HS-5 (cell line): ENCODE measurements at regions not wholly inside any gene's neighbourhood (a gene's known extent, or its start where the extent isn't known, plus 50 kb on each side); places are given as distances from the start of the nearest gene placed in this dataset.

Source experiments
- DNase-seq: peaks from one replicate; pipeline ENCODE4 v3.0.0-alpha.2; 2012; ENCODE audit warnings: low read depth

- no peak for DNase-seq
Observed at GRCh38 chr2:120567128-120567527, 168.5 kb upstream of the GLI2 start.

- DNase-seq = no peak
Observed at GRCh38 chr2:120568089-120568974, 167.3 kb upstream of the GLI2 start.

- no peak for DNase-seq
Observed at GRCh38 chr2:120568975-120569268, 166.7 kb upstream of the GLI2 start.

- no peak for DNase-seq
Observed at GRCh38 chr2:120570001-120570400, 165.7 kb upstream of the GLI2 start.

GRCh38 chr2:120570546-120570945 lies 165.1 kb upstream of the GLI2 start:
- DNase-seq = no peak

- no peak for DNase-seq
Observed at GRCh38 chr2:120571015-120571728, 164.5 kb upstream of the GLI2 start.

- DNase-seq = no peak
Observed at GRCh38 chr2:120572226-120572625, 163.4 kb upstream of the GLI2 start.

GRCh38 chr2:120574620-120575019 lies 161.0 kb upstream of the GLI2 start:
- DNase-seq = no peak

GRCh38 chr2:120575966-120576365 lies 159.7 kb upstream of the GLI2 start:
- DNase-seq = no peak

GRCh38 chr2:120576509-120577474 lies 158.9 kb upstream of the GLI2 start:
- no peak for DNase-seq

GRCh38 chr2:120577721-120578295 lies 157.9 kb upstream of the GLI2 start:
- DNase-seq = no peak

- DNase-seq = no peak
Observed at GRCh38 chr2:120578576-120579352, 156.9 kb upstream of the GLI2 start.

GRCh38 chr2:120579916-120580685 lies 155.6 kb upstream of the GLI2 start:
- no peak for DNase-seq

- DNase-seq = no peak
Observed at GRCh38 chr2:120580709-120581108, 155.0 kb upstream of the GLI2 start.

GRCh38 chr2:120583121-120583520 lies 152.5 kb upstream of the GLI2 start:
- no peak for DNase-seq

- no peak for DNase-seq
Observed at GRCh38 chr2:120583851-120584570, 151.7 kb upstream of the GLI2 start.

- no peak for DNase-seq
Observed at GRCh38 chr2:120586507-120587278, 149.0 kb upstream of the GLI2 start.

GRCh38 chr2:120587279-120587996 lies 148.2 kb upstream of the GLI2 start:
- DNase-seq = no peak
